ENCODE measurements at regions not wholly inside any gene's neighbourhood (a gene's known extent, or its start where the extent isn't known, plus 50 kb on each side); places are given as distances from the start of the nearest gene placed in this dataset.

DNA sequence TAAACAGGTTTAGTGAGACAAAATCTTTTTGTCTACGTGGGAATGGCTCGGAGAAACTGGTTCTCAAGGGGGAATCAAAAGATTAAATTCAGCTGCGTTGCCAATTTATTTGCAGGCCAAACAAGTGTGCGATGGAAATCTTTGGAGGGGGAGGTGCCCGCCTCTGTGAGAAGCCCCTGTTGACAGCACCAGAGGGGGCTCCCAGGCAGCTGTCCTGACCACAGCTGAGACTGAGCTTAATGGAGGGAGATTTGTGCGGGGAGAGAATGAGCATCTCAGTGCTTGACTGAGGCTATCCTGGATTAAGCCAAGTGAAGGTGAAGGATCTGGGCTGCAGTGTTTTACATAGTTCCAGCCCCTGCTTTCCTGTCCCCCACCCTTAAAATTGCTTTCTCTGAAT, 169.7 kb downstream of the ATG4C start:
- no peak overlapping the region for H2AFZ ChIP-seq (ENCODE audit: low read length)
- no peaks in the 10 kb centered on the region for H3K9me3 ChIP-seq (ENCODE audit: insufficient read depth, low read depth, low read length)
- no peak overlapping the region for H3K4me3 ChIP-seq (ENCODE audit: low read length, poor library complexity, severe bottlenecking)

DNA sequence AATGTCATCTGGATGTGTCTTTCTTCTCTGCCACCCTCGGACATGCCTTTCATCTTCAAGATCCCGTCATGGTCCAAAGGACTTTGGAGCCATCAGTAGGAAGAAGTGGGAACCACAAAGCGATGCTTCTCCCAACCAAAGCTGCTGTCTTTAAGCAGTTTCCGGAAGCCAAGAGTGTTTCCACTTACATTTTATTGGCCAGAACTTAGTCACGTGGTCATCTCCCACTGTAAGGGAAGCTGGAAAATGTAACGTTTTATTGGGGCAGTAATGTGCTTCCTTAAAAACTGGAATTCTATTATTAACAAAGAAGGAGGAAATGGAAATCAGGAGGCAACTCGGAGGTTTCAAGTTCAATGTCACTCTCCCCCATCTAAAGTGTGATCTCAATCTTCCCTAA, 170.8 kb downstream of the ATG4C start:
- TF ChIP-seq, protein P1, sequence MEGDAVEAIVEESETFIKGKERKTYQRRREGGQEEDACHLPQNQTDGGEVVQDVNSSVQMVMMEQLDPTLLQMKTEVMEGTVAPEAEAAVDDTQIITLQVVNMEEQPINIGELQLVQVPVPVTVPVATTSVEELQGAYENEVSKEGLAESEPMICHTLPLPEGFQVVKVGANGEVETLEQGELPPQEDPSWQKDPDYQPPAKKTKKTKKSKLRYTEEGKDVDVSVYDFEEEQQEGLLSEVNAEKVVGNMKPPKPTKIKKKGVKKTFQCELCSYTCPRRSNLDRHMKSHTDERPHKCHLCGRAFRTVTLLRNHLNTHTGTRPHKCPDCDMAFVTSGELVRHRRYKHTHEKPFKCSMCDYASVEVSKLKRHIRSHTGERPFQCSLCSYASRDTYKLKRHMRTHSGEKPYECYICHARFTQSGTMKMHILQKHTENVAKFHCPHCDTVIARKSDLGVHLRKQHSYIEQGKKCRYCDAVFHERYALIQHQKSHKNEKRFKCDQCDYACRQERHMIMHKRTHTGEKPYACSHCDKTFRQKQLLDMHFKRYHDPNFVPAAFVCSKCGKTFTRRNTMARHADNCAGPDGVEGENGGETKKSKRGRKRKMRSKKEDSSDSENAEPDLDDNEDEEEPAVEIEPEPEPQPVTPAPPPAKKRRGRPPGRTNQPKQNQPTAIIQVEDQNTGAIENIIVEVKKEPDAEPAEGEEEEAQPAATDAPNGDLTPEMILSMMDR (conservative IDR thresholded peaks at IDR 0.05; ENCODE audit: low read length) = no peak
- TF ChIP-seq EZH2phosphoT487 (IDR thresholded peaks at IDR 0.05; ENCODE audit: borderline replicate concordance) = no peak
- no peaks in the 10 kb centered on the region for H3K9me2 ChIP-seq (replicated peaks; ENCODE audit: low read depth, low read length)
- H3F3A ChIP-seq (ENCODE audit: low read depth) = no peaks in the 10 kb centered on the region
- H3K27me3 ChIP-seq (ENCODE audit: insufficient read depth, low read length, poor library complexity, severe bottlenecking) = no peaks in the 10 kb centered on the region
- H3K36me3 ChIP-seq (ENCODE audit: insufficient read depth, low read length) = no peaks in the 10 kb centered on the region
- no peak overlapping the region for H3K4me2 ChIP-seq (ENCODE audit: low read depth, low read length, poor library complexity, severe bottlenecking)
- H3K9me3 ChIP-seq (ENCODE audit: insufficient read depth, low read depth, low read length) = no peaks in the 10 kb centered on the region
- no peaks in the 10 kb centered on the region for H3K79me2 ChIP-seq (ENCODE audit: insufficient read depth, low read length)
- no peak overlapping the region for H3K4me3 ChIP-seq (ENCODE audit: low read length, poor library complexity, severe bottlenecking)
- H4K20me1 ChIP-seq (ENCODE audit: insufficient read depth, low read length, poor library complexity, severe bottlenecking) = no peaks in the 10 kb centered on the region
- H3K4me1 ChIP-seq (ENCODE audit: insufficient read depth, low read length, poor library complexity, severe bottlenecking) = no peaks in the 10 kb centered on the region
- no peak overlapping the region for H3K9ac ChIP-seq (ENCODE audit: low read depth, low read length, poor library complexity, severe bottlenecking)
- H2AFZ ChIP-seq (ENCODE audit: low read length) = no peak overlapping the region

More for the DNA sequence above, 169.7 kb downstream of the ATG4C start:
- no peaks in the 10 kb centered on the region for H3K4me1 ChIP-seq (ENCODE audit: insufficient read depth, low read length, poor library complexity, severe bottlenecking)
- no peak overlapping the region for H3K4me2 ChIP-seq (ENCODE audit: low read depth, low read length, poor library complexity, severe bottlenecking)
- H3K79me2 ChIP-seq (ENCODE audit: insufficient read depth, low read length) = no peaks in the 10 kb centered on the region
- H3K27me3 ChIP-seq (ENCODE audit: insufficient read depth, low read length, poor library complexity, severe bottlenecking) = no peaks in the 10 kb centered on the region
- H3K9me2 ChIP-seq (replicated peaks; ENCODE audit: low read depth, low read length) = no peaks in the 10 kb centered on the region
- H3K9ac ChIP-seq (ENCODE audit: low read depth, low read length, poor library complexity, severe bottlenecking) = no peak overlapping the region
- no peaks in the 10 kb centered on the region for H3K36me3 ChIP-seq (ENCODE audit: insufficient read depth, low read length)
- no peaks in the 10 kb centered on the region for H3F3A ChIP-seq (ENCODE audit: low read depth)
- no peak for TF ChIP-seq EZH2phosphoT487 (IDR thresholded peaks at IDR 0.05; ENCODE audit: borderline replicate concordance)
- TF ChIP-seq, protein P1 (conservative IDR thresholded peaks at IDR 0.05; ENCODE audit: low read length) = no peak
- no peaks in the 10 kb centered on the region for H4K20me1 ChIP-seq (ENCODE audit: insufficient read depth, low read length, poor library complexity, severe bottlenecking)

DNA sequence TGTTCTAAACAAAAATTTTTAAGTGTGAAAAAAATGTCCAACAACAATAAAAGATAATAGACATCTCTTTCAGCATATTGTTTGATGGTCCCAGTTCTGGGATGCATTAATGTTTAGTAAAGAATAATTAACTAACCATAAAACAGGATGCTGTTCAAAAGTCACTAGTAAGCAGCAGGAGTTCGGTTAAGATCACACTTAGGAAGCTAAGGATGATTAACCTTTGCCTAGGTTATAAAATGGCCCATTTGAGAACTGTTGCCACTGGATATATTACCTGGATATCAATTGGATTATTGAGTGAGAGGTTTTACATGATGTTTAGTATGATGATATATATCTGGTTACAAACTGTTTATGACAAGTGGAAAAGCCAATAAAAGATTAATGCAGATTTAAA, 171.7 kb downstream of the ATG4C start:
- no peaks in the 10 kb centered on the region for H4K20me1 ChIP-seq (ENCODE audit: insufficient read depth, low read length, poor library complexity, severe bottlenecking)
- no peaks in the 10 kb centered on the region for H3K4me1 ChIP-seq (ENCODE audit: insufficient read depth, low read length, poor library complexity, severe bottlenecking)
- no peaks in the 10 kb centered on the region for H3F3A ChIP-seq (ENCODE audit: low read depth)
- H3K9me2 ChIP-seq (replicated peaks; ENCODE audit: low read depth, low read length) = no peaks in the 10 kb centered on the region
- H3K36me3 ChIP-seq (ENCODE audit: insufficient read depth, low read length) = no peaks in the 10 kb centered on the region
- H3K79me2 ChIP-seq (ENCODE audit: insufficient read depth, low read length) = no peaks in the 10 kb centered on the region
- H3K27me3 ChIP-seq (ENCODE audit: insufficient read depth, low read length, poor library complexity, severe bottlenecking) = no peaks in the 10 kb centered on the region
- no peak overlapping the region for H3K4me3 ChIP-seq (ENCODE audit: low read length, poor library complexity, severe bottlenecking)
- H2AFZ ChIP-seq (ENCODE audit: low read length) = no peak overlapping the region
- H3K4me2 ChIP-seq (ENCODE audit: low read depth, low read length, poor library complexity, severe bottlenecking) = no peak overlapping the region
- H3K9me3 ChIP-seq (ENCODE audit: insufficient read depth, low read depth, low read length) = no peaks in the 10 kb centered on the region
- H3K9ac ChIP-seq (ENCODE audit: low read depth, low read length, poor library complexity, severe bottlenecking) = no peak overlapping the region
- TF ChIP-seq EZH2phosphoT487 (IDR thresholded peaks at IDR 0.05; ENCODE audit: borderline replicate concordance) = no peak
- TF ChIP-seq, protein P1 (conservative IDR thresholded peaks at IDR 0.05; ENCODE audit: low read length) = no peak
